ENCODE measurements at regions not wholly inside any gene's neighbourhood (a gene's known extent, or its start where the extent isn't known, plus 50 kb on each side); places are given as distances from the start of the nearest gene placed in this dataset.

GRCh38 chr6:167674486-167674885 lies 152.2 kb upstream of the AFDN start:
- no peaks in the 10 kb centered on the region for H3K9me3 ChIP-seq (replicated peaks; ENCODE audit: control insufficient read depth, low read depth, low read length)
- no peaks in the 10 kb centered on the region for H3K36me3 ChIP-seq (ENCODE audit: control insufficient read depth, insufficient read depth, low read length)
- no peak overlapping the region for H3K27ac ChIP-seq (ENCODE audit: low read length)
- DNase-seq: no peak
- H3K27me3 ChIP-seq (ENCODE audit: control insufficient read depth, insufficient read depth, low read length): peaks cover 26% of the 10 kb centered on the region
- peaks cover 33% of the 10 kb centered on the region for H3K4me1 ChIP-seq (ENCODE audit: control insufficient read depth, insufficient read depth, low read length)
- H3K4me3 ChIP-seq (ENCODE audit: low read length): no peak overlapping the region
- 87% methylated on average over 6 of the region's 7 CpGs for WGBS (ENCODE audit: insufficient coverage)

GRCh38 chr6:167676000-167676665 lies 150.6 kb upstream of the AFDN start:
- H3K4me1 ChIP-seq (ENCODE audit: control insufficient read depth, insufficient read depth, low read length): peaks cover 36% of the 10 kb centered on the region
- peak overlapping the region; percentile 56 for H3K27ac ChIP-seq (ENCODE audit: low read length)
- H3K27me3 ChIP-seq (ENCODE audit: control insufficient read depth, insufficient read depth, low read length): peaks cover 35% of the 10 kb centered on the region
- no peaks in the 10 kb centered on the region for H3K9me3 ChIP-seq (replicated peaks; ENCODE audit: control insufficient read depth, low read depth, low read length)
- WGBS (ENCODE audit: insufficient coverage): 51% methylated on average over 13 of the region's 20 CpGs
- peak; percentile 74 for DNase-seq
- no peaks in the 10 kb centered on the region for H3K36me3 ChIP-seq (ENCODE audit: control insufficient read depth, insufficient read depth, low read length)
- H3K4me3 ChIP-seq (ENCODE audit: low read length): no peak overlapping the region

- WGBS (ENCODE audit: insufficient coverage): 48% methylated on average over 11 of the region's 12 CpGs
- peak overlapping the region; percentile 56 for H3K27ac ChIP-seq (ENCODE audit: low read length)
- no peaks in the 10 kb centered on the region for H3K36me3 ChIP-seq (ENCODE audit: control insufficient read depth, insufficient read depth, low read length)
- H3K27me3 ChIP-seq (ENCODE audit: control insufficient read depth, insufficient read depth, low read length): peaks cover 39% of the 10 kb centered on the region
- H3K4me1 ChIP-seq (ENCODE audit: control insufficient read depth, insufficient read depth, low read length): peaks cover 40% of the 10 kb centered on the region
- no peak overlapping the region for H3K4me3 ChIP-seq (ENCODE audit: low read length)
- H3K9me3 ChIP-seq (replicated peaks; ENCODE audit: control insufficient read depth, low read depth, low read length): no peaks in the 10 kb centered on the region
- peak; percentile 87 for DNase-seq
Observed at GRCh38 chr6:167676666-167677421, 149.9 kb upstream of the AFDN start.

- WGBS (ENCODE audit: insufficient coverage): 69% methylated on average over 6 of the region's 9 CpGs
- Histone ChIP-seq H3K4me1 (ENCODE audit: control insufficient read depth, insufficient read depth, low read length) (peaks cover 44% of the 10 kb centered on the region), H3K27me3 (ENCODE audit: control insufficient read depth, insufficient read depth, low read length) (peaks cover 39% of the 10 kb centered on the region), H3K36me3 (ENCODE audit: control insufficient read depth, insufficient read depth, low read length) (no peaks in the 10 kb centered on the region), H3K9me3 (replicated peaks; ENCODE audit: control insufficient read depth, low read depth, low read length) (no peaks in the 10 kb centered on the region), H3K4me3 (ENCODE audit: low read length) (no peak overlapping the region), H3K27ac (ENCODE audit: low read length) (peak overlapping the region; percentile 56)
- DNase-seq: no peak
Observed at GRCh38 chr6:167677422-167677789, 149.3 kb upstream of the AFDN start.

GRCh38 chr6:167678102-167679101 lies 148.3 kb upstream of the AFDN start:
- Histone ChIP-seq H3K36me3 (ENCODE audit: control insufficient read depth, insufficient read depth, low read length) (no peaks in the 10 kb centered on the region), H3K27ac (ENCODE audit: low read length) (no peak overlapping the region), H3K4me1 (ENCODE audit: control insufficient read depth, insufficient read depth, low read length) (peaks cover 53% of the 10 kb centered on the region), H3K4me3 (ENCODE audit: low read length) (peak overlapping the region; percentile 31), H3K27me3 (ENCODE audit: control insufficient read depth, insufficient read depth, low read length) (peaks cover 39% of the 10 kb centered on the region), H3K9me3 (replicated peaks; ENCODE audit: control insufficient read depth, low read depth, low read length) (no peaks in the 10 kb centered on the region)
- 5% methylated on average over 49 of the region's 62 CpGs for WGBS (ENCODE audit: insufficient coverage)
- no peak for DNase-seq

- 20% methylated on average over 2 of the region's 12 CpGs for WGBS (ENCODE audit: insufficient coverage)
Observed at GRCh38 chr6:167679122-167679736, 147.5 kb upstream of the AFDN start.

GRCh38 chr6:167679790-167680604 lies 146.7 kb upstream of the AFDN start:
- Histone ChIP-seq H3K36me3 (ENCODE audit: control insufficient read depth, insufficient read depth, low read length) (no peaks in the 10 kb centered on the region), H3K27ac (ENCODE audit: low read length) (no peak overlapping the region), H3K4me3 (ENCODE audit: low read length) (no peak overlapping the region), H3K9me3 (replicated peaks; ENCODE audit: control insufficient read depth, low read depth, low read length) (no peaks in the 10 kb centered on the region), H3K27me3 (ENCODE audit: control insufficient read depth, insufficient read depth, low read length) (peaks cover 44% of the 10 kb centered on the region), H3K4me1 (ENCODE audit: control insufficient read depth, insufficient read depth, low read length) (peaks cover 59% of the 10 kb centered on the region)
- WGBS (ENCODE audit: insufficient coverage): 76% methylated on average over 10 of the region's 15 CpGs
- DNase-seq: no peak

More at GRCh38 chr6:167679122-167679736, 147.5 kb upstream of the AFDN start:
- peaks cover 56% of the 10 kb centered on the region for H3K4me1 ChIP-seq (ENCODE audit: control insufficient read depth, insufficient read depth, low read length)
- no peaks in the 10 kb centered on the region for H3K9me3 ChIP-seq (replicated peaks; ENCODE audit: control insufficient read depth, low read depth, low read length)
- no peak overlapping the region for H3K27ac ChIP-seq (ENCODE audit: low read length)
- no peaks in the 10 kb centered on the region for H3K36me3 ChIP-seq (ENCODE audit: control insufficient read depth, insufficient read depth, low read length)
- no peak overlapping the region for H3K4me3 ChIP-seq (ENCODE audit: low read length)
- peaks cover 39% of the 10 kb centered on the region for H3K27me3 ChIP-seq (ENCODE audit: control insufficient read depth, insufficient read depth, low read length)
- no peak for DNase-seq

GRCh38 chr6:167680605-167681149 lies 146.0 kb upstream of the AFDN start:
- no peak overlapping the region for H3K4me3 ChIP-seq (ENCODE audit: low read length)
- peaks cover 59% of the 10 kb centered on the region for H3K4me1 ChIP-seq (ENCODE audit: control insufficient read depth, insufficient read depth, low read length)
- no peaks in the 10 kb centered on the region for H3K36me3 ChIP-seq (ENCODE audit: control insufficient read depth, insufficient read depth, low read length)
- peaks cover 48% of the 10 kb centered on the region for H3K27me3 ChIP-seq (ENCODE audit: control insufficient read depth, insufficient read depth, low read length)
- H3K27ac ChIP-seq (ENCODE audit: low read length): no peak overlapping the region
- 98% methylated on average over 5 of the region's 15 CpGs for WGBS (ENCODE audit: insufficient coverage)
- no peaks in the 10 kb centered on the region for H3K9me3 ChIP-seq (replicated peaks; ENCODE audit: control insufficient read depth, low read depth, low read length)
- no peak for DNase-seq

GRCh38 chr6:167682125-167682524 lies 144.6 kb upstream of the AFDN start:
- 83% methylated on average over 6 of the region's 11 CpGs for WGBS (ENCODE audit: insufficient coverage)
- no peak for DNase-seq
- H3K36me3 ChIP-seq (ENCODE audit: control insufficient read depth, insufficient read depth, low read length): no peaks in the 10 kb centered on the region
- H3K27ac ChIP-seq (ENCODE audit: low read length): peak overlapping the region; percentile 79
- no peak overlapping the region for H3K4me3 ChIP-seq (ENCODE audit: low read length)
- H3K27me3 ChIP-seq (ENCODE audit: control insufficient read depth, insufficient read depth, low read length): peaks cover 43% of the 10 kb centered on the region
- no peaks in the 10 kb centered on the region for H3K9me3 ChIP-seq (replicated peaks; ENCODE audit: control insufficient read depth, low read depth, low read length)
- peaks cover 47% of the 10 kb centered on the region for H3K4me1 ChIP-seq (ENCODE audit: control insufficient read depth, insufficient read depth, low read length)
